A549 (cell line): ENCODE measurements at regions not wholly inside any gene's neighbourhood (a gene's known extent, or its start where the extent isn't known, plus 50 kb on each side); places are given as distances from the start of the nearest gene placed in this dataset.

Source experiments
- ATAC-seq, 2 experiments: fragments of 200-7000 bp in 1 of 2; fragments of >200 bp in 1 of 2; cut with Nextera tagmentation in 1 of 2; cut with Tn5 transposase in 1 of 2; 3 replicates each; pipeline versions ENCODE4 v1.8.0 to v1.9.1; 2018 to 2020; ENCODE audit warnings: mild to moderate bottlenecking in 1 of 2, moderate library complexity in 1 of 2
- CTCF ChIA-PET: fragments of 300-600 bp; sonication (Branson Sonifier 250); formaldehyde crosslinking; extraction: SDS; loops from one replicate; lab custom pipeline; 2021; ENCODE audit warnings: antibody characterized with exemption, inconsistent platforms; lab: Yijun Ruan, JAX
- POLR2A ChIA-PET: fragments of 350-600 bp; formaldehyde crosslinking; extraction: SDS; loops from one replicate; lab custom pipeline; 2021; ENCODE audit warnings: antibody characterized with exemption, inconsistent platforms; lab: Yijun Ruan, JAX
- DNase-seq, 2 experiments: peaks; one replicate each; pipeline versions ENCODE4 v3.0.0 to v3.0.0-alpha.2; 2011 to 2016; ENCODE audit warnings: low read depth in 1 of 2, low spot score in 1 of 2
- FAIRE-seq: peaks from 2 replicates; lab custom pipeline; 2011; peaks lifted over from hg19 to GRCh38; lab: Jason Lieb, UNC
- H3K27ac ChIP-seq, 2 experiments: fragments of >200 bp; sonication (Bioruptor Twin); formaldehyde crosslinking; 3 replicates each; pipeline ENCODE4 v1.5.1; 2016 to 2017
- H3K4me1 ChIP-seq: fragments of >200 bp; sonication (Bioruptor Twin); formaldehyde crosslinking; 3 replicates; pipeline ENCODE4 v1.6.1; 2016
- H3K4me2 ChIP-seq: fragments of >200 bp; sonication (Bioruptor Twin); formaldehyde crosslinking; 3 replicates; pipeline ENCODE4 v1.6.1; 2016
- H3K4me3 ChIP-seq: fragments of >200 bp; sonication (Bioruptor Twin); formaldehyde crosslinking; 3 replicates; pipeline ENCODE4 v1.5.1; 2016
- H3K9me3 ChIP-seq: fragments of >200 bp; sonication (Bioruptor Twin); formaldehyde crosslinking; 3 replicates; pipeline ENCODE4 v1.6.1; 2016
- CTCF ChIP-seq: fragments of >200 bp; sonication (Bioruptor Twin); formaldehyde crosslinking; IDR thresholded peaks from 3 replicates; pipeline ENCODE4 v1.5.1; 2016
- EP300 ChIP-seq, 2 experiments: fragments of >200 bp; sonication (Bioruptor Twin); formaldehyde crosslinking; IDR thresholded peaks; 2 replicates in 1 of 2; 3 replicates in 1 of 2; pipeline ENCODE4 v1.6.1; 2016 to 2017
- ESRRA ChIP-seq: fragments of 150-350 bp; IDR thresholded peaks from 2 replicates; pipeline ENCODE4 v1.6.1; 2014; ENCODE audit warnings: mild to moderate bottlenecking, low read length, borderline replicate concordance
- FOXS1 ChIP-seq: fragments of 250-450 bp; sonication (Bioruptor Pico); IDR thresholded peaks from 2 replicates; pipeline ENCODE4 v1.5.0; 2020; ENCODE audit warnings: mild to moderate bottlenecking, moderate library complexity
- HDAC2 ChIP-seq: fragments of 200-600 bp; sonication (generic); IDR thresholded peaks from 2 replicates; pipeline ENCODE4 v1.6.1; 2016
- HMGXB4 ChIP-seq: fragments of 250-450 bp; sonication (Bioruptor Pico); IDR thresholded peaks from 2 replicates; pipeline ENCODE4 v1.5.0; 2021; ENCODE audit warnings: mild to moderate bottlenecking, moderate library complexity, borderline replicate concordance
- JUN ChIP-seq, 2 experiments: fragments of >200 bp; sonication (Bioruptor Twin); formaldehyde crosslinking; IDR thresholded peaks; 2 replicates in 1 of 2; 3 replicates in 1 of 2; pipeline ENCODE4 v1.6.1; 2016 to 2017
- KDM5A ChIP-seq: fragments of 200-600 bp; sonication (generic); IDR thresholded peaks from 2 replicates; pipeline ENCODE4 v1.6.1; 2016; ENCODE audit warnings: antibody characterized with exemption, mild to moderate bottlenecking
- MAFK ChIP-seq: fragments of 450-650 bp; IDR thresholded peaks from 2 replicates; pipeline ENCODE4 v1.6.1; 2014; ENCODE audit not compliant: partially characterized antibody
- MAZ ChIP-seq: fragments of 150-350 bp; IDR thresholded peaks from 2 replicates; pipeline ENCODE4 v1.6.1; 2014; ENCODE audit warnings: antibody characterized with exemption, low read depth, low read length, borderline replicate concordance
- NR3C1 ChIP-seq: fragments of >200 bp; sonication (Bioruptor Twin); formaldehyde crosslinking; IDR thresholded peaks from 3 replicates; pipeline ENCODE4 v1.6.1; 2017
- PBX3 ChIP-seq: IDR thresholded peaks from 2 replicates; pipeline ENCODE4 v1.6.1; 2012
- RAD21 ChIP-seq, 2 experiments: fragments of >200 bp in 1 of 2; sonication (Bioruptor Twin) in 1 of 2; formaldehyde crosslinking in 1 of 2; IDR thresholded peaks in 1 of 2; conservative IDR thresholded peaks in 1 of 2; 2 replicates in 1 of 2; 3 replicates in 1 of 2; pipeline ENCODE4 v1.6.1; 2012 to 2018; ENCODE audit warnings: inconsistent platforms in 1 of 2
- RFX5 ChIP-seq: fragments of 450-650 bp; IDR thresholded peaks from 2 replicates; pipeline ENCODE4 v1.7.1; 2014; ENCODE audit warnings: antibody characterized with exemption, mild to moderate bottlenecking, moderate library complexity
- SMC3 ChIP-seq: fragments of >200 bp; sonication (Bioruptor Twin); formaldehyde crosslinking; IDR thresholded peaks from 3 replicates; pipeline ENCODE4 v1.6.1; 2018; ENCODE audit warnings: inconsistent platforms
- TFCP2L1 ChIP-seq: fragments of 250-450 bp; sonication (Bioruptor Pico); IDR thresholded peaks from 2 replicates; pipeline ENCODE4 v1.5.0; 2021; ENCODE audit warnings: mild to moderate bottlenecking
- TP53 ChIP-seq: fragments of 250-450 bp; sonication (Bioruptor Pico); IDR thresholded peaks from 2 replicates; pipeline ENCODE4 v1.5.0; 2021; ENCODE audit warnings: mild to moderate bottlenecking, moderate library complexity
- USF2 ChIP-seq: fragments of 450-650 bp; IDR thresholded peaks from 2 replicates; pipeline ENCODE4 v1.6.1; 2014; ENCODE audit warnings: antibody characterized with exemption
- ZC3H11A ChIP-seq: fragments of 450-650 bp; IDR thresholded peaks from 2 replicates; pipeline ENCODE4 v1.6.1; 2014; ENCODE audit warnings: antibody characterized with exemption, mild to moderate bottlenecking
- ZFP36 ChIP-seq: fragments of 450-650 bp; IDR thresholded peaks from 2 replicates; pipeline ENCODE4 v1.6.1; 2014; ENCODE audit warnings: borderline replicate concordance; ENCODE audit not compliant: partially characterized antibody
- ZNF302 ChIP-seq: fragments of 250-450 bp; sonication (Bioruptor Pico); IDR thresholded peaks from 2 replicates; pipeline ENCODE4 v1.9.0; 2021; ENCODE audit warnings: inconsistent platforms, mild to moderate bottlenecking, moderate library complexity
- WGBS: methylation state at CpG from one replicate; pipeline ENCODE4 v1.1.6; 2017; ENCODE audit errors: missing lambda C conversion rate; 5-methylcytosine and 5-hydroxymethylcytosine counted together

GRCh38 chr3:29215948-29216347 is 64.9 kb upstream of the RBMS3 start:
- Histone ChIP-seq H3K4me1 (no peaks in the 10 kb centered on the region), H3K27ac (no peak overlapping the region), H3K4me2 (no peak overlapping the region), H3K9me3 (no peaks in the 10 kb centered on the region), H3K4me3 (no peak overlapping the region)
- CTCF ChIA-PET: no interaction called here
- ATAC-seq (no peak), FAIRE-seq (no peak), DNase-seq (no peak)
- TF ChIP-seq FOXS1 (CRISPR knock-in tag) (no peak), RAD21 (conservative IDR thresholded peaks at IDR 0.05 in 1 of 2, IDR thresholded peaks at IDR 0.05 in 1 of 2) (no peak), TP53 (CRISPR knock-in tag) (no peak), HMGXB4 (no peak)
- POLR2A ChIA-PET: no interaction called here

- no peak for FAIRE-seq
- Histone ChIP-seq H3K4me1 (no peaks in the 10 kb centered on the region), H3K9me3 (no peaks in the 10 kb centered on the region), H3K27ac (no peak overlapping the region), H3K4me3 (no peak overlapping the region), H3K4me2 (no peak overlapping the region)
- DNase-seq: no peak
- ChIA-PET CTCF (interaction anchor here (0.6 to 0.9 kb wide), 3 partner anchors 12 to 895 kb away, joined by 3 to 4 read pairs (median 3); no protein-coding TSS in a partner anchor), POLR2A (no interaction called here)
- no peak for ATAC-seq
- 85% methylated on average over 2 of the region's 2 CpGs for WGBS
- TF ChIP-seq SMC3: no peak
- no peak for TF ChIP-seq NR3C1
- TF ChIP-seq TFCP2L1 (CRISPR knock-in tag): no peak
- TF ChIP-seq ESRRA: no peak
- no peak for TF ChIP-seq ZFP36
- TF ChIP-seq ZC3H11A: no peak
- no peak for TF ChIP-seq CTCF
- TF ChIP-seq MAFK: no peak
- TF ChIP-seq USF2: no peak
- no peak for TF ChIP-seq ZNF302 (CRISPR knock-in tag)
- no peak for TF ChIP-seq MAZ
- no peak for TF ChIP-seq FOXS1 (CRISPR knock-in tag)
- no peak for TF ChIP-seq RFX5
- TF ChIP-seq HDAC2: no peak
Observed at GRCh38 chr3:29226706-29227105, 54.2 kb upstream of the RBMS3 start.

- WGBS: 5% methylated on average over 1 of the region's 1 CpG
- Histone ChIP-seq H3K4me3 (no peak overlapping the region), H3K4me1 (no peaks in the 10 kb centered on the region), H3K4me2 (no peak overlapping the region), H3K27ac (no peak overlapping the region), H3K9me3 (no peaks in the 10 kb centered on the region)
- CTCF ChIA-PET: interaction anchor here (0.6 to 0.9 kb wide), 2 partner anchors 12 to 374 kb away, joined by 3 to 4 read pairs; no protein-coding TSS in a partner anchor
- DNase-seq (no peak), ATAC-seq (no peak), FAIRE-seq (no peak)
- POLR2A ChIA-PET: no interaction called here
- TF ChIP-seq JUN (IDR thresholded peaks at IDR 0.05) (no peak), KDM5A (no peak), PBX3 (no peak), ZNF302 (CRISPR knock-in tag) (no peak), EP300 (IDR thresholded peaks at IDR 0.05) (no peak)
Observed at GRCh38 chr3:29227307-29227706, 53.6 kb upstream of the RBMS3 start.
